Progenitor cell of endocrine pancreas (in vitro differentiated cells): ENCODE measurements at regions not wholly inside any gene's neighbourhood (a gene's known extent, or its start where the extent isn't known, plus 50 kb on each side); places are given as distances from the start of the nearest gene placed in this dataset.

Source experiments
- DNase-seq: peaks from one replicate; pipeline ENCODE4 v3.0.0; 2021; ENCODE audit warnings: low spot score; ENCODE audit not compliant: unreplicated experiment
- H3K27ac Mint-ChIP-seq: 2 replicates; pipeline ENCODE4 v1.8.0; 2021; ENCODE audit warnings: mild to moderate bottlenecking, moderate library complexity, mixed read lengths
- H3K27me3 Mint-ChIP-seq: 2 replicates; pipeline ENCODE4 v1.8.0; 2021; ENCODE audit warnings: mixed read lengths
- H3K36me3 Mint-ChIP-seq: 2 replicates; pipeline ENCODE4 v1.8.0; 2022; ENCODE audit warnings: mixed read lengths; ENCODE audit not compliant: insufficient read depth
- H3K4me1 Mint-ChIP-seq: 2 replicates; pipeline ENCODE4 v1.8.0; 2021; ENCODE audit warnings: low read depth, mixed read lengths
- H3K4me3 Mint-ChIP-seq: 2 replicates; pipeline ENCODE4 v1.8.0; 2021; ENCODE audit warnings: low read depth, mild to moderate bottlenecking, moderate library complexity, mixed read lengths
- H3K9me3 Mint-ChIP-seq: 2 replicates; pipeline ENCODE4 v1.8.0; 2021; ENCODE audit warnings: low read depth, mixed read lengths
- CTCF ChIP-seq: fragments of 200-600 bp; sonication (generic); IDR thresholded peaks from one replicate; pipeline ENCODE4 v1.5.0; 2021; ENCODE audit warnings: antibody characterized with exemption, mild to moderate bottlenecking; ENCODE audit not compliant: unreplicated experiment

GRCh38 chr3:78420611-78421010 is 1347.2 kb downstream of the ROBO1 start:
- H3K9me3 Mint-ChIP-seq: no peaks in the 10 kb centered on the region
- H3K27me3 Mint-ChIP-seq: no peaks in the 10 kb centered on the region
- no peak for DNase-seq
- no peak overlapping the region for H3K4me3 Mint-ChIP-seq
- no peak for TF ChIP-seq CTCF
- H3K36me3 Mint-ChIP-seq: no peaks in the 10 kb centered on the region
- H3K27ac Mint-ChIP-seq: no peak overlapping the region
- H3K4me1 Mint-ChIP-seq: no peaks in the 10 kb centered on the region

- Mint-ChIP-seq H3K27ac (no peak overlapping the region), H3K4me1 (no peaks in the 10 kb centered on the region), H3K36me3 (no peaks in the 10 kb centered on the region), H3K27me3 (no peaks in the 10 kb centered on the region), H3K9me3 (no peaks in the 10 kb centered on the region), H3K4me3 (no peak overlapping the region)
- no peak for DNase-seq
- no peak for TF ChIP-seq CTCF
Observed at GRCh38 chr3:78421247-78421966, 1346.4 kb downstream of the ROBO1 start.

- Mint-ChIP-seq H3K9me3 (no peaks in the 10 kb centered on the region), H3K4me1 (peaks cover 2% of the 10 kb centered on the region), H3K27ac (no peak overlapping the region), H3K36me3 (no peaks in the 10 kb centered on the region), H3K27me3 (no peaks in the 10 kb centered on the region), H3K4me3 (no peak overlapping the region)
- no peak for TF ChIP-seq CTCF
- no peak for DNase-seq
Observed at GRCh38 chr3:78424656-78425055, 1343.1 kb downstream of the ROBO1 start.

- Mint-ChIP-seq H3K9me3 (peaks cover 3% of the 10 kb centered on the region), H3K4me1 (peaks cover 2% of the 10 kb centered on the region), H3K27ac (no peak overlapping the region), H3K36me3 (no peaks in the 10 kb centered on the region), H3K4me3 (no peak overlapping the region), H3K27me3 (no peaks in the 10 kb centered on the region)
- no peak for DNase-seq
- no peak for TF ChIP-seq CTCF
Observed at GRCh38 chr3:78426454-78426853, 1341.3 kb downstream of the ROBO1 start.

- Mint-ChIP-seq H3K27me3 (no peaks in the 10 kb centered on the region), H3K9me3 (peaks cover 3% of the 10 kb centered on the region), H3K4me3 (no peak overlapping the region), H3K27ac (no peak overlapping the region), H3K4me1 (peaks cover 2% of the 10 kb centered on the region), H3K36me3 (no peaks in the 10 kb centered on the region)
- DNase-seq: no peak
- no peak for TF ChIP-seq CTCF
Observed at GRCh38 chr3:78427303-78427702, 1340.5 kb downstream of the ROBO1 start.
